GM21619 (cell line): ENCODE measurements at regions not wholly inside any gene's neighbourhood (a gene's known extent, or its start where the extent isn't known, plus 50 kb on each side); places are given as distances from the start of the nearest gene placed in this dataset.
"Not testable (repeated sequence)": the region's sequence is repeated elsewhere in the genome, so short reads cannot be mapped to it uniquely, and the experiment has no call there.

Experiments
- ATAC-seq: cut with Tn5 transposase; IDR thresholded peaks from one replicate; pipeline ENCODE4 v1.9.1; 2021; ENCODE audit not compliant: unreplicated experiment

DNA sequence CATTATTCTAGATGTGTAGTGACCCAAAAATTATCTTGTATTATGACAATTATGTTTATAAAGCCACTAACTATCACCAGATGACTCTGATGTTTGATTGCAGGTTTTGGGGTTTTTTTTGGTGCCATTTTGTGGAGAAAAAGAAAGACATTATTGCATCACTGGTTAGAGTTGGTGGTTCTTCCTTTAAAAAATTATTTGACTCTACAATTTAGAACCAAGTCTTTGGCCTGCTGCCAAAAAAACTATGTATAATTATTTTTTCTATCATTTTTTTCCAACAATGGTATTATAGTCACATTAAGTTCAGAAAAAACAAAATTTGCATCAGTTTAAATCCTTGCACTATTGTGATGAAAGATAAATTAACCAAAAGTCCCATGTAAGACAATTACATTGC is 258.6 kb upstream of the GRM7 start:
- ATAC-seq: no peak

DNA sequence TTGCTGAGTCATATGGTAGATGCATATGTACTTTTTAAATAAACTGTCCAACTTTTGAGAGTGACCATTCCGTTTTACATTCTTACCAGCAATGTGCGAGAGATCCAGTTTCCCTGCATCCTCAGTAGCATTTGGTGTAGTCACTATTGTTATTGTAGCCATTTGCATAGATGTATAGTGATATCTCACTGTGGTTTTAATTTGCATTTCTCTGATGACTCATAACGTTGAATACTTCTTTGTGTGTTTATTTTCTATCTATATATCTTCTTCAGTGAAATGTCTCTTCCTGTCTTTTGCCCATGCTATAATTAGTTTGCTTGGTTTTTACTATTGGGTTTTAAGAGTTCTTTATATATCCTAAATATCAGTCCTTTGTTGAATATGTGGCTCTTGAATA is 255.7 kb upstream of the GRM7 start:
- ATAC-seq: no peak

GRCh38 chr3:6608843-6609242 is 252.1 kb upstream of the GRM7 start:
- ATAC-seq: no peak

GRCh38 chr3:6612034-6612616 is 248.8 kb upstream of the GRM7 start:
- no peak for ATAC-seq

- no peak for ATAC-seq
These were observed 238.7 kb upstream of the GRM7 start for GRCh38 chr3:6622260-6622659.

DNA sequence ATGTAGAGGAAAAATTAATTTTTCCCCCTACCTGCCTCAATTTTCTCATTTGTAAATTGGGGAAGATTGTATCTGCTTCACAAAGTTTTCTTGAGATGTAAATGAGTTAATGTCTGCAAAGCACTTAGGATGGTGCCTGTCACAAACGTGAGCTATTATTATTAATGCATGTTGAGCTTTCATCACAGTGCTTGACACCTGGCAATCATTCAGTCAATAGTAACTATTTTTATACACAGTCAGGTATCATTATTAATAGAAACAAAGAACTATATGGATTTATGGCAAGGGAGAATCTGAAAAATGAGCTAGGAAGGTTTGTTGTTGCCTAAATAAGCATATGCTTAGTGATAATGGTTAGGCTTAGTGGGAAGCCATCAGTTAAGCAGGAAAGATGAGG is 238.2 kb upstream of the GRM7 start:
- no peak for ATAC-seq

GRCh38 chr3:6631376-6631775 is 229.5 kb upstream of the GRM7 start:
- no peak for ATAC-seq

DNA sequence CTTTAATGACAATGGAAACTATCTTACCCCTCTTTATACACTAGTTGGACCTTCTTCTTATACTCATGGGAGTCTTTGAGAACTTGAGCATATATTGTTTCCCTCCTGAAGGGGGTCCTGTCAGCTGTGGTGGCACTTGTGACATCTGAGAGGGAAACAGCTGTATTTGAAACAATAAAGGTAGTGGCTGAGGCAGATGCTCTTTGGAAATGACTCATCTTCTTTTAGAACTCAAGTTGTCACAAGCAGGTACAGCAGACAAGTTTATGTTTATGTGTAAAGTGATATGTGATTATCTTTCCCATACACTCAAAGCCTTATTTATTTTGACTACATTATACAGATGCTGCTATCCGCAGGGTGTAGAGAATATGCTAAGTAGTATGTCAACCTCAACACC is 220.0 kb upstream of the GRM7 start:
- no peak for ATAC-seq

DNA sequence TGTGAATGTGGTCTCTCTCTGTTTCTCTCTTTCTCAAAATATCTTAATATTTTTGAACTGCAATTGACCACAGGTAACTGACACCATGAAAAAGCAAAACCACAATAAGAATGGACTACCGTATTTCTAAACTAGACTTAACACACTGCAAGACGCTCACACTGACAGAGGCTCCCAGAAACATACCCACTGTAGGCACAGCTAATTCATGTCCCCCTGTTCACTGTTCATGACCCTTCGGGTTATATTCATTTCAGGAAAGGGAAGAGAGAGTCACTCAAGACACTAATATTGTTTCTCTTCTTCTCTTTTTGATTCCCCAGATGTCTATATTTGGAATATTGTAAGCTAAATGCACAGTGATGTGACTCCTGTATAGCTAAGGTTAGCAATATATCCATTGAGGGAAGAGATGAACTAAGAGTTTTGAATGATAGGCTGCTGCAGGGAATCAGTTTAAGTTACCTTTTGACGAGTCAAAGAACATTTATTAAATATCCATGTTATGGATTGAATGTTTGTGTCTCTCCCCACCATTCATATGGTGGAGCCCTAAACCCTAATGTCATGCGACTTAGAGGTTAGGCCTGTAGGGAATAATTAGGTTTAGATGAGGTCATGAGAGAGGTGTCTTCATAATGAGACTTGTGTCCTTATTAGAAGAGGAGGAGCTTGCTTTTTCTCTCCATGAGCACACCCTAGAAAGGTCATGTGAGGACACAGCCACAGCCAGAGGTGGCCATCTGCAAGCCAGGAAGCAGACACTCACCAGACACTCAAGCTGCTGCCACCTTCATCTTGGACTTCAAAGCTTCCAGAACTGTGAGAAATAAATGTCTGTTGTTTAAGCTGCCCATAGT is 216.6 kb upstream of the GRM7 start:
- no peak for ATAC-seq

DNA sequence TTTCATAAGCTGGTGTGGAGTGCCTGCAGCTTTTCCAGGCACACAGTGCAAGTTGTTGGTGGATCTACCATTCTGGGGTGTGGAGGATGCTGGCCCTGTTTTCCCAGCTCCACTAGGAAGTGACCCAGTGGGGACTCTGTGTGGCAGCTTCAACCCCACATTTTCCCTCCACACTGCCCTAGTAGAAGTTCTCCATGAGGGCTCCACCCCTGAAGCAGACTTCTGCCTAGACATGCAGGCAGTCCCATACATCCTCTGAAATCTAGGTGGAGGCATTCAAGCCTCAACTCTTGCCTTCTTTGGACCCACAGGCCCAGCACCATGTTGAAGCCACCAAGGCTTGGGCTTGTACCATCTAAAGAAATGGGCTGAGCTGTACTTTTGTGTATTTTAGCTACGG is 206.2 kb upstream of the GRM7 start:
- no peak for ATAC-seq

DNA sequence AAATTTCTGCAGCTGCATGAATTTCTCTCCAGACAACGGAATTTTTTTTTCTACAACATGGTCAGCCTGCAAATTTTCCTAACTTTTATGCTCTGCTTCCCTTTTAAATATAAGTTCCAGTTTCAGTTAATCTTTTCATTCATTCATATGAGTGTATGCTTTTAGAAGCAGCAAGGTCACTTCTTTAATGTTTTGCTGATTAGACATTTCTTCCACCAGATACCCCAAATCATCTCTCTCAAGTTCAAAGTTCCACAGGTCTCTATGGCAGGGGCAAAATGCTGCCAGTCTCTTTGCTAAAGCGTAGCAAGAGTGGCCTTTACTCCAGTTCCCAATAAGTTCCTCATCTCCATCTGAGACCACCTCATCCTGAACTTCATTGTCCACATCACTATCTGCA is 205.6 kb upstream of the GRM7 start:
- no peak for ATAC-seq

DNA sequence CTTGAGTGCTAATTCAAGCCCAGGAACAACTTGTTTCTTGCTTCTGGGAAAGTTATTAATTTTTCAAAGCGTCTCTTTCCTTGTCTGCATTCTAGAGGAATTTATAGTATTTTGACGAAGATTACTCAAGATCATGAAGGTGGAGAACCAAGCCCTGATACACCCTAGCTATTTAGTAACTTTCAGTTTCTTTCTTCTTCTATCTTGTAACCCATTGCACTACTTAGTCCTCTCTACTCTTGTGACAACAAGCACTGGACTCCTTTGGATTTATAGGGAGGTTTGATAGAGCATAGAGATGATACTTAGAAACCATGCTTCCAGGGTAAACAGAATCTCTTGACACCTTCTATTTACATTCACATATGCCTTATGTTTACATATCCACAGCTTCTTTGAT is 203.3 kb upstream of the GRM7 start:
- no peak for ATAC-seq

DNA sequence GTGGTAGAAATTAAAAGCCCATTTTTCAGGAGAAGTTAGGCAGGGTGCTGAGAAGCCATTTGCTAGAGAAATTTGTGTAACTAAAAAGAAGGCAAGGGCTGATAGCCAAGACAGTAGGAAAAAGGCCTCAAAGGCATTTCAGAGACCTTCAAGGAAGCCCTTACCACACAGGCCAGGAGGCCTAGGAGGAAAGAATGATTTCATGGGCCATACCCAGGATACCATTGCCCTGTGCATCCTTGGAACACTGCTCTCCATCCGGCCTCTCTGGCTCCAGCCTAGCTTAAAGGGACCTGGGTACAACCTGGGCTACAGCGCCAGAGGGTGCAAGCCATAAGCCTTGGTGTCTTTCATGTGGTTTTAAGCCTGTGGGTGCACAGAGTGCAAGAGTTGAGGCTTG is 193.6 kb upstream of the GRM7 start:
- no peak for ATAC-seq

GRCh38 chr3:6671363-6671762 is 189.6 kb upstream of the GRM7 start:
- no peak for ATAC-seq

DNA sequence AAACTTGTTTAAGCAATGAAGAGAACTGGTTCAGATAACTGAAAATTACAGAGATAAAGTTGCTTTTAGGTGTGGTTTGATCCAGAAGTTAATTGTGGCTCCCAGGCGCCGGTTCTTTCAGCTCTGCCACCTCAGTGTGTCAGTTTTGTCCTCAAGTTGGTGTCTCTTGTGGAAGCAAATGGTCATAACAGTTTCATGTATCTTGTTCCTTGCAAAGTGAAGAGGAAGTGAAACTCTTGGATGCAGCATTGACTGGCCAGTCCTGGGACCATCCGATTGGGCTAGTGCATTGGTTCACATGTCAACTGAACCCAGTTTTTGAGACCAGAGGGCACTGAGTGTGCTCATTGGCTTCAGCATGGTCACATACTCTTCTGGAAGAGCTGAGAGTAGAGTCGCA is 181.4 kb upstream of the GRM7 start:
- ATAC-seq: no peak

DNA sequence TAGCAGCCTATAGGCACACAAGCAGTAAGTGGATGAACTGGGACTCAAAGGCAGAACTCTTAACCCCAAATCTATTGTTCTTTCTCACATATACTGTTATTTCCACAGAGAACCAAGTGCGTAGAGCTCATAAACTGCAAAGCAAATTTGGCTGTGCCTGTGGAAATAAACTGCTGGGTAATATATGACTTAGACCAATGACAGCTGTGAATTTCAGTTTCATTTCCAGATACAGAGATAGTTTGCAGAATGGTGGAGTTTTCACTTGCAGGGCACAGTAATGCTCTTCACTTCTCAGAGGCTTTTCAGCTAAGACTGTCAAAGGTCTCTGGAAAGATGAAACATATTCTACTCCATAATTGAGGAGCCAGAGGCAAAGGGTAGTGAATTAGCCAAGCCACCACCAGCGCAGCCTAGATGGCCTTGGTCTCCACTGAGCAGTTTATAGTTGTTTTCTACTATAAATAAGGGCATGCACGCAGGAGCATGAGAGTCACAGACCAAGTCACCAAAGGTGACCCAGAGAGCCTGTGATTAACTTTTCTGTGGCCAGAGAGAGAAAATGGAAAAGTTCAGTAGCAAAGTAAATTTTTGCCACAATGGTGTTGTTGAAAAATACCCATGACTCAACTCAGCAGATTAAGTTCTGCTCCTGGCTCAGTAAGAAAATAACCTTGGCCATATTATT is 180.7 kb upstream of the GRM7 start:
- ATAC-seq: peak; percentile 88

DNA sequence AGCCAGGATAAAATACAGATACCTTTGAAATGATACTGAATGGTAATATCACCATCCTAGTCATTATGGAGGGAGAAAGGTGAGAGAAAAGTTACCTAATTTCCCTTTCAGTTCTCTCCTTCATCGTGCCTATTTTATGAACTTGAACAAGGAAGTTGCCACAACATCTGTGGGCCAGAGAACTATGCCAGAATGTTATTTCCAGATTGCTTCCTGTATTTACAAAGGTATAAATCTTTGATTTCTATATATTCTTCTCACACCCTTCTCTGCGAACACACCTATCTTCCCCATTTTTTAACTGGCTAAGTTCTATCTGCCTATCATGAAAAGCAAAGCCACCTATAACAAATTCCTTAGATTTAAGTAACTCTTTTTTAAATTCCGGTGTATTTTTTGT is 163.6 kb upstream of the GRM7 start:
- no peak for ATAC-seq

DNA sequence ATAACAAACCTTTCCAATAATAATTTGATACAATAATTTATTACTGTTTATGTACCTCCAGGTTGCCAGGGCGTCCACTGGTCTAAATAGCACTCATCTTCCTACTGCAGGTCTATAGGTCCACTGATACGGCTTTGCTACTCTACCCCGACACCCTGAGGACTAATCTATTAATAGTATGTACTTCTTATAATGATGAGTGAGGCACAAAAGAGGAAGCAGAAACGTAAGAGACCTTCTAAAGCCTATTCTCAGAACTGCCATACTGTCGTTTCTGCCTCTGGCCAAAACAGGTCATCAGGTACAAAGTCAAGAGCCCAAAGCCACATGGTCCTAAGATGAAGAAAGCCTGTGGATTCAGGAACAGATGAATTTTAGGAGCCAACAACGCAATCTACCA is 163.2 kb upstream of the GRM7 start:
- ATAC-seq: no peak

DNA sequence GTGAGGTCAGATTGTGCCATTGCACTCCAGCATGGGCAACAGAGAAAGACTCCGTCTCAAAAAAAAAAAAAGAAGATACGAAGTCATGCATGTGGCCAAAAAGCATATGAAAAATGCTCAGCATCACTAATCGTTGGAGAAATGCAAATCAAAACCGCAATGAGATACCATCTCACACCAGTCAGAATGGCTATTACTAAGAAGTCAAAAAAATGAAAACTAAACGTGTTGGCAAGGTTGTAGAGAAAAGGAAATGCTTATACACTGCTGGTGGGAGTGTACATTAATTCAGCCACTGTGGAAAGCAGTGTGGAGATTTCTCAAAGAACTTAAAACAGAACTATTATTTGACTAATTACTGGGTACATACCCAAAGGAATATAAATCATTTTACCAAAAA is 156.1 kb upstream of the GRM7 start:
- not testable (repeated sequence) for ATAC-seq

DNA sequence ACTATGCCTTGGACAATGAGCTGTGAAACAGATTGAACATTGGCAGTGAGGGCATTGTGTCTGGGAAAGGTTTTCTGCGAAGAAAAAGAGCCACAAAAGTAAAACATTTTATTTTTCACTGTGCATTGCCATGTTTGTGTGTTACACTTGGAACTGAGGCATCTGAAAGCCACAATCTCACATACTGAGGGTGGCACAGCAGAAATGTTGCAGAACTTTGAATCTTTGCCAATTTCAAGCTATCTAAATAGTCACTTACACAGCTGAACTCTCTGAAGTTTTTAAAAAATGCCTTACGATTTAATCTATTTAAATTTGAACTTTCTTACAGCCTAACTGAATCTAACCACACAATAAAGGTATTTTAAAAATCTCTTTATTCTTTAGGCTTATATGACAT is 154.1 kb upstream of the GRM7 start:
- ATAC-seq: no peak

- no peak for ATAC-seq
These were observed 151.7 kb upstream of the GRM7 start for GRCh38 chr3:6709178-6709577.

DNA sequence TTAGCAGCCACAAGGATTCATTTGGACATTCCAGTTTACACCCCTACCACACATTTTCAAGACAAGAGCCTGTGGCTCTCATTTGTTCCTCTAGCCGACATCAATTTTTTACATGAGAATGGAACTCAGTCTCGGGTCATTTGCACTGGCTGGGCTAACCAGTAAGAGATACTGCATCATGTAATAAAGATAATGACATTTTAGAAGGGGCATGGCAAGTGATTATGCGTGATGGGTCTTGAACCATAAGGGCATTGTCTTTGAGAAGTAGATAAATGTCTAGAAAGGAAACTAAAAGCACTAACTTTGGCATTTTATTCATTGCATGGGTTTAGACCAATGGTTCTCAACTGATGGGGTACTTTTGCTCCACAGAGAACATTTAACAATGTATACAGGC is 146.0 kb upstream of the GRM7 start:
- no peak for ATAC-seq
